HUES6 (cell line): ENCODE measurements at regions not wholly inside any gene's neighbourhood (a gene's known extent, or its start where the extent isn't known, plus 50 kb on each side); places are given as distances from the start of the nearest gene placed in this dataset.

ENCODE experiments used
- H3K27ac ChIP-seq: 2 replicates; pipeline ENCODE4 v1.7.0; 2013; ENCODE audit warnings: low read depth, mild to moderate bottlenecking, low read length, inconsistent platforms
- H3K27me3 ChIP-seq: 2 replicates; pipeline ENCODE4 v1.6.1; 2013; ENCODE audit warnings: low read length; ENCODE audit not compliant: control insufficient read depth, insufficient read depth
- H3K36me3 ChIP-seq: 2 replicates; pipeline ENCODE4 v1.6.1; 2013; ENCODE audit warnings: low read length; ENCODE audit not compliant: control insufficient read depth, insufficient read depth
- H3K4me1 ChIP-seq: 2 replicates; pipeline ENCODE4 v1.6.1; 2013; ENCODE audit warnings: low read length; ENCODE audit not compliant: control insufficient read depth, insufficient read depth
- H3K4me3 ChIP-seq: 2 replicates; pipeline ENCODE4 v1.5.1; 2013; ENCODE audit warnings: low read depth, low read length
- H3K9ac ChIP-seq: one replicate; pipeline ENCODE4 v1.6.1; 2013; ENCODE audit warnings: mild to moderate bottlenecking, low read length
- H3K9me3 ChIP-seq: 2 replicates; pipeline ENCODE4 v1.6.1; 2013; ENCODE audit warnings: low read depth, low read length; ENCODE audit not compliant: control insufficient read depth, insufficient read depth

DNA sequence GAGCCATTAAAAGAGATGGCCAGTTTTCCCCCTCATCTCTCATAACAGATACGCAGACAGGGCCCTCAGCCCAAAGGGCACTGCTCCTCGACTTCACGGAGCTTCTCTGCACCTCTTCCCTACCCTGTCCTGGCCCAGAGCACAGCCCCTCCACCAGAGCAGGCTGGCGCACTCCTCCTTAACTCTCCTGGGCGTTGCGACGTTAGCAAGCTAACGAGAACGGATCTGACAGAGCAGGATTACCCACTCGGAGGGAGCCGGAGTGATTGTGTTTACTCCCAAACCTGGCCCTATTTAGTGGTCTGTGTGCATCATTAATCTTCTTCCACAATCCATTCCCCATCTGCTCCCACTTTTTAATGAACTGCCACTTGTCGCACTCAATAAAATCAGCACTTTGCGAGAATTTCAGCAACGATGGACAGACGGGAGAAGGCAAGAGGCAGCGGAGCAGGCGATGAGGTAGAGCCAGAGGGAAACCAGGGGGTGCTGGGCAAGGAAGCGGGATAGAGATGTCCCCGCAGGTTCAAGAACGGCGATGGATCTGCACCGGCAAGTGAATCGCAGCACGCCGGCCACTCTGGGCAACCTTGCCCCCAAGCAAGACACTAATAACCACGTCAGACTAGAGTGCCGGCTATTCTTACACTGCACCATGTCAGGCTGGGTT, 159.4 kb downstream of the BUD13 start:
- Histone ChIP-seq H3K27ac (no peak overlapping the region), H3K9ac (no peak overlapping the region), H3K4me3 (no peak overlapping the region), H3K4me1 (no peaks in the 10 kb centered on the region), H3K9me3 (no peaks in the 10 kb centered on the region), H3K36me3 (no peaks in the 10 kb centered on the region), H3K27me3 (peaks cover 34% of the 10 kb centered on the region; the same call in 1 of the 2 replicates)

DNA sequence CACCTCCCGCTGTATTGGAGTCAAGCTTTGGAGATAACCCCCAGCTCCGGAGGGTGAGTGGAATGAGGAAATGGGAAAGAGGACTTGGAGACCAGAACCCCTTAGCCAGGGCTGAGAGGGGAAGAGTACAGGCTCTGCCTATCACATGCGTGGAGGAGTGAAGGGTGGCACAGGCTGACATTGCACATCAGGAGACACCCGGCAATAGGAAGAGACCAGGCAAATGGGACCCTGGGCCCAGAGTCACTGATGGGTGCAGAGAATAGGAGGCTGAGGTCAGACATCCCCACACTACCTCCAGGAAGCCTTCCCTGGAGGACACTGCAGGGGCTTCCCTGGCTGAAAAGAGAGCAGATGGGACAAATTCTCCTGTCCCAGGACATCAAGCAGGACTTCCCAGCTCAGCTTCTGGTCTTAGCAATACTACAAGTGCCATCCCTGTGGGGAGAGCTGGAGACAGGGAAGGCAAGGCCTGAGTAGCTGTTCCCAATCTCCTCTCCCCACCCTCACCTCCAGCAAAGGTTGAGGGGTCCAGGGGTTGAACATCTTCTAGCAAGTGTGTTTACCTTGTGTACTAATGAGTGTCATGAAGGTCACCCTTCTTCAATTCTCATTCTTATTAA, 160.7 kb downstream of the BUD13 start:
- Histone ChIP-seq H3K9me3 (no peaks in the 10 kb centered on the region), H3K9ac (no peak overlapping the region), H3K36me3 (no peaks in the 10 kb centered on the region), H3K27me3 (peaks cover 41% of the 10 kb centered on the region), H3K4me1 (no peaks in the 10 kb centered on the region), H3K27ac (no peak overlapping the region), H3K4me3 (no peak overlapping the region)

DNA sequence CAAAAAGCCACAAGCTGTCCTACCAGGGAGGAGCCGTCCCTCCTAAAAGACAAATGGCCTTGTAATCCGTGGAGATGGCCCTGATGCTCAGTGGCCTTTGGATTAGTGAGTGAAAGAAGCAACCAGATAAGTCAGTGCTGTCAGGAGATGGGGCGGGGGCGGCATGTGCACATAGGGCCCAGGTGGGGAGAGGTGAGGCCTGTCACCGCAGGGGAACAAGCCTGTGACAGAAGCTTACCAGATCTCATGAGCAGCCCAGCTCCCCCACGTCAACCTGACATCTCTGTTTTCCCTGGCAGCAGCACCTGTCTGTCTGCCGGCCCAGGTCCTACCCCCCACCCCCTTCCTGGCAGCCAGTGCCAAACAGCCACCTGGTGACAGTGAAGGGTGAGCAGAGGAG, 162.6 kb downstream of the BUD13 start:
- Histone ChIP-seq H3K27ac (no peak overlapping the region), H3K36me3 (no peaks in the 10 kb centered on the region), H3K27me3 (peaks cover 42% of the 10 kb centered on the region)

DNA sequence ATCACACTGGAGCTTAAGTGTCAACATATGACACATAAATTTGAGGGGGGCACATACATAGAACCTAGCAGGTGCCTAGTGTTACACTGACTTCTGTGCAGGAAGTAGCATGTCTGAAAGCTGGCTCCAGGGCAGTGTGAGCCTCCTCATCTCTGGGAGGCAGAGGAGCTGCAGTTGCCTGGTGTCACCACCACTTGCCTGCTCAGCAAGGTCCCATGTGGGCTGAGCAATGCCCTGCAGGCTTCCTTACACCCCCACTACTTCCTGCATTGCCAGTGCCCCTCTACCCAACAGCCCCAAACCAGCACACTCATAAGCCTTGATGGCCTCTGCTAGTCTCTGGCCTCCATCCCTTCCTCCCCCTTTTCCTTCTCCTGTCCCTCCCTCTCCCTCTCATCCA, 165.8 kb downstream of the BUD13 start:
- Histone ChIP-seq H3K27ac (no peak overlapping the region), H3K9ac (no peak overlapping the region), H3K9me3 (no peaks in the 10 kb centered on the region), H3K4me1 (no peaks in the 10 kb centered on the region; the same call in 1 of the 2 replicates), H3K36me3 (no peaks in the 10 kb centered on the region), H3K4me3 (no peak overlapping the region), H3K27me3 (peaks cover 16% of the 10 kb centered on the region)

More for the DNA sequence above, 162.6 kb downstream of the BUD13 start:
- Histone ChIP-seq H3K4me1 (no peaks in the 10 kb centered on the region), H3K4me3 (no peak overlapping the region), H3K9ac (no peak overlapping the region), H3K9me3 (no peaks in the 10 kb centered on the region)

DNA sequence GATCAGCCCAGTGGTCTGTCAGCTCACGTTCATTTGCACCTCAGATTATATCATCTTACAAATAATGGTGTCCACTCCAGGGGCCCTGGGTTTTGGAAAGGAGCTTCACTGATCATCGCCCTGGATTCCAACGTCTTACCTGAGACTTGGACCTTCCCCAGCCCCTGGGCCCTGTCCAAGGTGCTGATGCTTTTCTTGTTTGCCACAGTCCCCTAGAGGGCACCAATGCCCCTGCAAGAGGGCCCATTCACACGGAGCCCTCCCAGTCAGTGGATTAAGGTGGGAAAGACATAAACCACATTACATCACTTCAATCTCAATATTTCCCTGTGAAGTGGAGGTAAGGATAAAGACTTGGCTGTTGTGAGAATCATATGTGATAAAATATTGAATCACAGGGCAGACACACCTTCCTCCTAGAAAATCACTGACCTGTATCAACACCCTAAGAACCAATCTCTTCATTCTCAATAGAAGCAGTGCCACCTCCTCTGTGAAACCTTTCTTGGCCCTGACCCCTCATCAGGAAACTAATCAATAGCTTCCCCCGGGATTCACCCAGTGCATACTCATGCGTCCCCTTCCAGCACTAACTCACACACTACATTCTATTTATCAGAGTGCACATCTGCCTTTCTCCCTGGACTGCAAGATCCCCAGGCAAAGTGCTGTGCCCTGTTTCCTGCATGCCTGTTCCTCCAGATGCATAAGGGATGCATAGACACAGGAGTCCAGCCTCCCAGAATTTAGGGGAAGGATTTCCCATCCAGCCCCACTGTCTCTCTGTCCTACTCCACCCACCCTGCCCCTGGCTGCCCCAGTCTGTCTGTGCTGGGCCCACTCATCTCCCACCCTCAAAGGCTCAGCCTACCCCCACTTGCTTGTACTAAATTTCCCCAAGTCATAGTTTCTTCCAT, 167.0 kb downstream of the BUD13 start:
- H3K27ac ChIP-seq, result no peak overlapping the region
- no peaks in the 10 kb centered on the region for H3K9me3 ChIP-seq
- H3K4me3 ChIP-seq, result no peak overlapping the region
- no peaks in the 10 kb centered on the region for H3K36me3 ChIP-seq
- H3K4me1 ChIP-seq, result no peaks in the 10 kb centered on the region; the same call in 1 of the 2 replicates
- H3K9ac ChIP-seq, result no peak overlapping the region
- peaks cover 9% of the 10 kb centered on the region for H3K27me3 ChIP-seq

DNA sequence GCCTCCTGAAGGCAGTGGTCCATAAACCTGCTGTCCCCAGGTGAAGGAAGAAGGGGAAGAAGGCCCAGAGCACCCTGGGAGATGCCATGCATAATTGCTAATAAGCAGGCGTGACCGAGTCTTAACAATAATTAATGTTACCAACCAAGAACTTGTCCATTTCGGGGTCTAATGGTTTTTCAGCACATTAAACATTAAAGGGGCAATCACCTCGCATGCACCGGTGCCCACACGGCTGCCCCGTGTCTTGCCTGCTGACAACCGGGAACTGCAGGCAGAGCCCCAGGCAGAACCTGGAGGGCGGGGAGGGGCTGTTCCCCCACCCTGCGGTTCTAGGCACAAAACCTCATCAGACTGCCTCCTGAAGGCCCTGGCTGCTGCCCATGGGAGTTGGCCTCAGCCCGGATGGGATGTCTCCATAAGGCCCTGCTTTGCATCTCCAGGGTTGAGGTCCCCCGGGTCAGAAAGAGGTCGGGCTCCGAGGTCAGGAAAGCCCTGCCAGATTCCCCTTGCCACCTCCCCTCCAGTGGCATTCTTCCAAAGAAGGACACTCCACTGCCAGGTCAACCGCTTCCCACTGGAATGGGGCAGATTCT, 169.0 kb downstream of the BUD13 start:
- no peak overlapping the region for H3K27ac ChIP-seq

DNA sequence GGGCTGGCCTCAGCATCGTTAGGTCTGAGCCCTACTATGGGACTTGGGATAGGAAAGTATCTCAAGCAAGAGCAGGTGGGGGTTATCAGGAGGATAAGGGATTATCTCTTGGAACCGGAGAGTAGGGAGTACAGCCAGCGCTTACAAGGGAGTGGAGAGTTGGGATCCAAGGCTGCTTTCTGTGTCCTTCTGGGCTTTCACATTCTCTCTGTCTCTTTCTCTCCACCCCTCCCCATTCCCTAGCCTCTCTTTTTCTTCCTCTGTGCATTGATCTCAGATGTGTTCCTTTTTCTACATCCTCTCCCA, 170.2 kb downstream of the BUD13 start:
- Histone ChIP-seq H3K36me3 (no peaks in the 10 kb centered on the region), H3K9me3 (no peaks in the 10 kb centered on the region), H3K27me3 (peaks cover 15% of the 10 kb centered on the region), H3K9ac (no peak overlapping the region), H3K4me1 (no peaks in the 10 kb centered on the region; the same call in 1 of the 2 replicates), H3K4me3 (no peak overlapping the region), H3K27ac (no peak overlapping the region)

More for the DNA sequence above, 169.0 kb downstream of the BUD13 start:
- Histone ChIP-seq H3K27me3 (peaks cover 14% of the 10 kb centered on the region), H3K9ac (no peak overlapping the region), H3K4me1 (no peaks in the 10 kb centered on the region; the same call in 1 of the 2 replicates), H3K9me3 (no peaks in the 10 kb centered on the region), H3K4me3 (no peak overlapping the region), H3K36me3 (no peaks in the 10 kb centered on the region)

DNA sequence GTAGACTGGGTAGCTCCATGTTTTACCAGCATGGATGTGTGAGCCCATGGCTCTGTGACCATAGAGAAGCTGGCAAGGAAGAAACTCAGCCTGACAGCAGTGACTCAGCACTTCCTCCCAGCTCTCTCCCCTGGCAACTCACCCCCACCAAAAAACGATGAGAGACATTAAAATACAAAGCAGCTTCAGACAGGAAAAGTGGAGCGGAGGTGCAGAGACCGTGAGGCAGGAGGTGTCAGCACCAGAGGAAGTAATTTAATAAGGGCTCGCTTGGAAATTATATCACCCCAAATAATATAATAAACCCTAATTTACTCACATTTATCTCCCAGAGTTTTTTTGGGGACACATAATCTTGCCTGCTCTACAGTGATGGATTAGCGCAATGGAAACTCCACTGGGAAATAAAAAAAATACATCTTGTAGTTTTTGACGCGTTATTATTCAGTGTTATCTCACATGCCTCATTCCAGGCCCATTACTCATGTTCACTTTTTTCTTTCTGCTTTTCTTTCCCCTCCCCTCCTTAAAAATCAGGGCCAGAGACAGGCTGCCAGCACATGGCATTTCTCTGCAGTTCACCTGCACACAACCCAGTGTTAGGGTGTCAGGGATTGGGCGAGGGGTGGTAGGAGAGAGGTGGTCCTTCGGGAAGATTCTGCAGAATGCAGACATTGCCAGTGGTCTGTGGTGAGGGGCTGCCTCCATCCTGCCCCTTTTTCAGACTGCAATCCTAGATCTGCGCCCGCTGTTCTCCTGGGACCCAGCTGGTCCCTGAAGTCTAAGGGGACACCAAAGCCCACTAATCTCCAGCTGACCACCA, 170.8 kb downstream of the BUD13 start:
- Histone ChIP-seq H3K9ac (no peak overlapping the region), H3K36me3 (no peaks in the 10 kb centered on the region), H3K4me3 (no peak overlapping the region), H3K27ac (no peak overlapping the region), H3K27me3 (peaks cover 10% of the 10 kb centered on the region), H3K9me3 (no peaks in the 10 kb centered on the region), H3K4me1 (no peaks in the 10 kb centered on the region; the same call in 1 of the 2 replicates)

DNA sequence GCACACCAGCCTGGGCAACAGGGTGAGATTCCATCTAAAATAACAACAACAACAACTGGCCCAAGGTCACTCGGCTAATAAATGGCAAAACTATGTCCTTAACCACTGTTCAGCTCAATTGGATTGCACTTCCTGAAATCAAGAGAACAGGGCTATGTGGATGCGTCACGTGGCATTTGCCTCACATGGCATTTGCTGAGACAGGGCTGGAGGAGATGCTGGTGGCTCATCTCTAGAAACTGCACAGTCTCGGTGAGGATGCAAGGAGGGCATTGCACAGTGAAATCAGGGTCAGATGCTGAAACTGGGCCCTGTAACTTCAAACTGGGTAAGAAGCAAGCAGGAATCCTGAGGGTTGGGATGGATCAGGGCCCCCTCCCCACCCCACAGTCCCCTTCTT, 171.9 kb downstream of the BUD13 start:
- peaks cover 15% of the 10 kb centered on the region for H3K27me3 ChIP-seq
- no peak overlapping the region for H3K4me3 ChIP-seq
- H3K4me1 ChIP-seq, result no peaks in the 10 kb centered on the region; the same call in 1 of the 2 replicates

DNA sequence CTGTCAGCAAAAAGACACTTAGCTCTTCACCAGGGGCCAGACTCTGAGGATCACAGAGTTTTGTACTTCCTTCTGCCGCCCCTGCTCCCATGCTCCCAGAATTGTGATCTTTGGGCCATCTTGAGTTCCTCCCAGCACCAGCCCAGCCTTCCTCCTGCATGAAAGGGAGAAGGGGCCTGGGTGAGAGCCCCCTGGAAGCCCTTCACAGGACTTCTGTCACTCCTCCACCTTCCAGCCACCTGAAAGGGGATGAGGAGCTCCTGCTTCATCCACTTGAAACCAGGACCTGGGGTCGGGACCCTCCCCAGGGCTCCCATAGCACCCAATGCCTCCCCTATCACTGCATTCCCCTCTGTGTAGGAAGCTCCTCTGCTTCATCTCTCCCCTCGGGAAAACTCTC, 174.2 kb downstream of the BUD13 start:
- Histone ChIP-seq H3K27me3 (peaks cover 37% of the 10 kb centered on the region), H3K36me3 (no peaks in the 10 kb centered on the region), H3K4me3 (no peak overlapping the region), H3K4me1 (no peaks in the 10 kb centered on the region; the same call in 1 of the 2 replicates), H3K9me3 (no peaks in the 10 kb centered on the region), H3K27ac (no peak overlapping the region), H3K9ac (no peak overlapping the region)

More for the DNA sequence above, 171.9 kb downstream of the BUD13 start:
- no peaks in the 10 kb centered on the region for H3K36me3 ChIP-seq
- H3K9ac ChIP-seq, result no peak overlapping the region
- no peak overlapping the region for H3K27ac ChIP-seq
- H3K9me3 ChIP-seq, result no peaks in the 10 kb centered on the region
